ENCODE measurements at regions not wholly inside any gene's neighbourhood (a gene's known extent, or its start where the extent isn't known, plus 50 kb on each side); places are given as distances from the start of the nearest gene placed in this dataset.

GRCh38 chr6:133743621-133744020 is 145.3 kb upstream of the TCF21 start:
- TF ChIP-seq CTCF (IDR thresholded peaks at IDR 0.05; ENCODE audit: insufficient read depth, low read length, poor library complexity, severe bottlenecking), result no peak
- no peak for DNase-seq (ENCODE audit: low read depth)
- Histone ChIP-seq H3K27me3 (ENCODE audit: control insufficient read depth, insufficient read depth, low read length) (no peaks in the 10 kb centered on the region), H3K4me3 (ENCODE audit: low read depth, low read length) (no peak overlapping the region), H3K36me3 (ENCODE audit: control insufficient read depth, insufficient read depth, low read length) (no peaks in the 10 kb centered on the region)

GRCh38 chr6:133746417-133746770 is 142.5 kb upstream of the TCF21 start:
- H3K27me3 ChIP-seq (ENCODE audit: control insufficient read depth, insufficient read depth, low read length), result no peaks in the 10 kb centered on the region
- H3K36me3 ChIP-seq (ENCODE audit: control insufficient read depth, insufficient read depth, low read length), result no peaks in the 10 kb centered on the region
- H3K4me3 ChIP-seq (ENCODE audit: low read depth, low read length), result no peak overlapping the region
- no peak for DNase-seq (ENCODE audit: low read depth)
- no peak for TF ChIP-seq CTCF (IDR thresholded peaks at IDR 0.05; ENCODE audit: insufficient read depth, low read length, poor library complexity, severe bottlenecking)

GRCh38 chr6:133748628-133749027 is 140.3 kb upstream of the TCF21 start:
- DNase-seq (ENCODE audit: low read depth), result no peak
- no peak for TF ChIP-seq CTCF (IDR thresholded peaks at IDR 0.05; ENCODE audit: insufficient read depth, low read length, poor library complexity, severe bottlenecking)
- no peak overlapping the region for H3K4me3 ChIP-seq (ENCODE audit: low read depth, low read length)

GRCh38 chr6:133749427-133749826 is 139.5 kb upstream of the TCF21 start:
- no peak for TF ChIP-seq CTCF (IDR thresholded peaks at IDR 0.05; ENCODE audit: insufficient read depth, low read length, poor library complexity, severe bottlenecking)
- H3K27me3 ChIP-seq (ENCODE audit: control insufficient read depth, insufficient read depth, low read length), result no peaks in the 10 kb centered on the region

More at GRCh38 chr6:133748628-133749027, 140.3 kb upstream of the TCF21 start:
- no peaks in the 10 kb centered on the region for H3K27me3 ChIP-seq (ENCODE audit: control insufficient read depth, insufficient read depth, low read length)
- H3K36me3 ChIP-seq (ENCODE audit: control insufficient read depth, insufficient read depth, low read length), result no peaks in the 10 kb centered on the region

GRCh38 chr6:133752129-133752528 is 136.8 kb upstream of the TCF21 start:
- no peak for TF ChIP-seq CTCF (IDR thresholded peaks at IDR 0.05; ENCODE audit: insufficient read depth, low read length, poor library complexity, severe bottlenecking)

More at GRCh38 chr6:133749427-133749826, 139.5 kb upstream of the TCF21 start:
- Histone ChIP-seq H3K4me3 (ENCODE audit: low read depth, low read length) (no peak overlapping the region), H3K36me3 (ENCODE audit: control insufficient read depth, insufficient read depth, low read length) (no peaks in the 10 kb centered on the region)
- DNase-seq (ENCODE audit: low read depth), result no peak

GRCh38 chr6:133753756-133754155 is 135.2 kb upstream of the TCF21 start:
- Histone ChIP-seq H3K27me3 (ENCODE audit: control insufficient read depth, insufficient read depth, low read length) (no peaks in the 10 kb centered on the region), H3K4me3 (ENCODE audit: low read depth, low read length) (no peak overlapping the region), H3K36me3 (ENCODE audit: control insufficient read depth, insufficient read depth, low read length) (no peaks in the 10 kb centered on the region)
- DNase-seq (ENCODE audit: low read depth), result no peak
- TF ChIP-seq CTCF (IDR thresholded peaks at IDR 0.05; ENCODE audit: insufficient read depth, low read length, poor library complexity, severe bottlenecking), result no peak

More at GRCh38 chr6:133752129-133752528, 136.8 kb upstream of the TCF21 start:
- no peak overlapping the region for H3K4me3 ChIP-seq (ENCODE audit: low read depth, low read length)
- no peaks in the 10 kb centered on the region for H3K36me3 ChIP-seq (ENCODE audit: control insufficient read depth, insufficient read depth, low read length)
- no peak for DNase-seq (ENCODE audit: low read depth)
- no peaks in the 10 kb centered on the region for H3K27me3 ChIP-seq (ENCODE audit: control insufficient read depth, insufficient read depth, low read length)

Measured in kidney epithelial cell (primary cell).